ENCODE measurements at regions not wholly inside any gene's neighbourhood (a gene's known extent, or its start where the extent isn't known, plus 50 kb on each side); places are given as distances from the start of the nearest gene placed in this dataset.
"Not testable (repeated sequence)": the region's sequence is repeated elsewhere in the genome, so short reads cannot be mapped to it uniquely, and the experiment has no call there.

DNA sequence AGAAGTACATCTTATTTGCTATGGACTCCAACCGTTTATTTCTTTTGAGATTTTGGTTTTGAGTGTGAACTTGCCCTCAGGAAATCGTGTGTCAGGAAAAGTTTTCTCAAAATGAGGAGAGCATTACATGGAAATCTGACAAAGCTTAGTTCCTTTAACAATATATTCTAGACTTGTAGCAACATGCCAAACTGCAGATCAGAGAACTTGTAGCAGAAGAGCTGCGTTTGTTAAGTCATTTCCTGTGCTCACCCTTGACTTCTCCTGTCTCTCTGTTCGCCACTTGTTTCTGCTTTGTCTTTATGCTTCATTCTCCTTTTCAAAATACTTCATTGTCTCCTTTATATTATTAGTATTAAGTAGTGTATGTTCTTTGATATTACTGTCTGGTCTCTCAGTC is 116.6 kb upstream of the FOXP2 start:
- no peaks in the 10 kb centered on the region for H3K9me3 ChIP-seq
- no peak for DNase-seq
- no peaks in the 10 kb centered on the region for H3K27me3 ChIP-seq
- H3K4me3 ChIP-seq: no peak overlapping the region
- H3K36me3 ChIP-seq: no peaks in the 10 kb centered on the region

DNA sequence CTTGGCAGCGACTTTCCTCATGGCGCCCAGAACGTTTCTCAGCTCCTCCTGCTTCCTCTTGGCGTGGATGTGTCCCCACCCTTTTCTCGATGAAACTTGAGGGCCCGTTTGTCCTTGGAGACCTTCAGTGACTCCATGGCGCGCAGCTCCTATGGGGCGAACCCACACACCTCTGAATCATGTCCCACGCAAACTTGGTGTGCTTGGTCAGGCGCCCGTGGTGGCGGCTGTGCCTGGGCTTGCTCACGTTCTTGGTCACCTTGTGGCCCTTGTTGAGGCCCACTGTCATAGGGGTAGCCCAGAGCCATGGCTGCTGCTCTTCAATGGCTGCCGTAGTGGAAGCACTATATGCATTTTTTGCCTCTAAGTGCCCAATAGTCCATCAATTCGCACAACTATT is 117.5 kb upstream of the FOXP2 start:
- Histone ChIP-seq H3K36me3 (no peaks in the 10 kb centered on the region), H3K9me3 (no peaks in the 10 kb centered on the region), H3K4me3 (no peak overlapping the region), H3K27me3 (no peaks in the 10 kb centered on the region)
- no peak for DNase-seq

DNA sequence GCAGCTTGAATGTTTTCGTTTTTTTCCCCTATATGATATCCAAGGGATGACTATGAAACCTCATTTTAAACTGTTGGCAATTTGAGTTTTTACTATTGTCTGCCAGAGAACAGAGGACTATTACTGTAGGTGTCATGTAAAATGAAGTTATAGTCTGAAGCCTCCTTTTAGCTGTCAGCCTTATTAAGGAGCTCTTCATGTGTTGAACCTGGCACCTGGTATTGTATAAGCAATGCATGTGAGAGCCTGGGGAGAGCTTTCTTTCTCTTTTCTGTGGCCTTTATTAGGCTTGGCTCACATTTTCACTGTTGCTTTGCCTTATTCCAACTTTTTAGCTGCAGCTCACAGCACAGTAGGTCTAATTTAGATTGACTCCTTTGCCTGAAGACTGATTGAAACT is 119.1 kb upstream of the FOXP2 start:
- Histone ChIP-seq H3K4me3 (no peak overlapping the region), H3K27me3 (no peaks in the 10 kb centered on the region), H3K9me3 (no peaks in the 10 kb centered on the region), H3K36me3 (no peaks in the 10 kb centered on the region)
- DNase-seq: no peak

DNA sequence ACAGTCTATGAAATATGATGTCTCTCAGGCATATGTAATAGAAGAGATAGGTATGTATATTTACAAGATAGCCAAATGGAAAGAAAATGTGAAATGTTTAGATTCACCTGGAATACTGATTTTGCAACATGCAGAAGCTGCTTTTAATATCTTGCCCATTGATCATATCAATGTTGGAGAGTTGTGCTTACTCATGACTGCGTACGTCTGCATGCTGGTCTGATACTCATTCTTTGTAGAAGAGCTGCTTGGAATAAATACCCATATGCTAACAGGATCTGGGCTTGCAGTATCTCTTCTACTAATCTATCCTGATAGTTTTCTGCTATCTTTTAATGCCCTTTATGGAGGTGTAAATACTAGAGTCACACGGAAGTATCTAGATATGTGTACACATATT is 120.6 kb upstream of the FOXP2 start:
- no peak overlapping the region for H3K4me3 ChIP-seq
- H3K27me3 ChIP-seq: no peaks in the 10 kb centered on the region
- no peaks in the 10 kb centered on the region for H3K9me3 ChIP-seq
- H3K36me3 ChIP-seq: no peaks in the 10 kb centered on the region
- DNase-seq: no peak

DNA sequence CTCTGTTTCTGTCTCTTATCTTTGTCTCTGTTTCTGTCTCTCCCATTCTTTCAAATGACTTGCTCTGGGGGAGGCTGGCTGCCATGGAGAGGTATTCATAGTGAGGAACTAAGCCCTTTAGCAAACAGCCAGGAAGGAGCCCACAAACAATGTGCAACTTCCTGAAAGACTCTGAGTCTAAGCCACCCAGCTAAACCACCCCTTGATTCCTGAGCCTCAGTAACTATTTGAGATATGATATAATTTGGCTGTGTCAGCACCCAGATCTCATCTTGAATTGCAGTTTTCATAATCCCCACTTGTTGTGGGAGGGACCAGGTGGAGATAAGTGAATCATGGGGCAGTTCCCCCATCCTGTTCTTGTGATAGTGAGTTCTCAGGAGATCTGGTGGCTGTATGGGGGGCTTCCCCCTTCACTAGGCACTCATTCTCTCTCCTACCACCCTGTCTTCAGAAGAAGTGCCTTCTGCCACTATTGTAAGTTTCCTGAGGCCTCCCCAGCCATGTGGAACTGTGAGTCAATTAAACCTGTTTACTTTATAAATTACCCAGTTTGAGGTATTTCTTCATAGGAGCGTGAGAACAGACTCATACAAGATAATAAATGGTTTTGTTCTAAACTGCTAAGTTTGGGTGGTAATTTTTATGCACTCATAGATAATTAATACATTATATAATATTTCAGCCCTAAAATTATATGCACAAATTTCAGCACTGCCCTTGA is 121.2 kb upstream of the FOXP2 start:
- DNase-seq: no peak
- Histone ChIP-seq H3K9me3 (no peaks in the 10 kb centered on the region), H3K4me3 (no peak overlapping the region), H3K27me3 (no peaks in the 10 kb centered on the region), H3K36me3 (no peaks in the 10 kb centered on the region)

DNA sequence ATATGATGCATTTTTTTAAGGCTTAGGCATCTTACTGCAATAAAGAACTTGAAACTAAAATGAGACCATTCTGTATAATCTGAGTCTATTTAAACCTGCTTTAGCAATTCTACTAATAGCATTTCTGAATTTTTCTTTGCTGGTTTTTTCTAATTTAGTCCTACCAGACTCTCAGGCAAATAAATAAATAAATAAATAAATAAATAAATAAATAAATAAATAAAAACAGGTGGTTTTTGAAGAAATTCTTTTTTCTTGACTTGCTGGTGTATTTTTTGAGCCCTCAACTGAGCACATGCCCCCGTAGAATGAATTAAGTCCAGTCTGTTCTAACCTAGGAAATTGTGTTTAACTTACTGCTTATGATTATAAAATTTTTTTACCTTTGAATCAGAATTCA is 134.7 kb upstream of the FOXP2 start:
- no peaks in the 10 kb centered on the region for H3K27me3 ChIP-seq
- H3K9me3 ChIP-seq: no peaks in the 10 kb centered on the region
- H3K36me3 ChIP-seq: no peaks in the 10 kb centered on the region

DNA sequence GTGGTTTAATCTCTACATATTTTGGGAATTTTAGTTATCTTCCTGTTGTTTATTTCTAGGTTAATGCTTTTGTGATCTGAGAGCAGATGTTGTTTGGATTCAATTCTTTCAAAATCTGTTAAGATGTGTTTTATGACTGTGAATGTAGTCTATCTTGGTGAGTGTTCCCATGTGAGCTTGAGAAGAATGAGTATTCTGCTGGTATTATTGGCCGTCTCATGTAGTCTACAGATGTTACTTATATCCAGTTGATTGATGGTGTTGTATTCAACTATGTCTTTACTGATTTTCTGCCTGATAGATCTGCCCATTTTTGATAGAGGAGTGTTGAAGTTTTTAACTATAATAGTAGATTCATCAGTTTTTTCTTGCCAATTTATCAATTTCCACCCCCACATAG is 141.4 kb upstream of the FOXP2 start:
- no peaks in the 10 kb centered on the region for H3K9me3 ChIP-seq
- H3K27me3 ChIP-seq: no peaks in the 10 kb centered on the region
- no peak for DNase-seq
- H3K36me3 ChIP-seq: no peaks in the 10 kb centered on the region
- no peak overlapping the region for H3K4me3 ChIP-seq

More for the DNA sequence above, 134.7 kb upstream of the FOXP2 start:
- no peak for DNase-seq
- H3K4me3 ChIP-seq: no peak overlapping the region

DNA sequence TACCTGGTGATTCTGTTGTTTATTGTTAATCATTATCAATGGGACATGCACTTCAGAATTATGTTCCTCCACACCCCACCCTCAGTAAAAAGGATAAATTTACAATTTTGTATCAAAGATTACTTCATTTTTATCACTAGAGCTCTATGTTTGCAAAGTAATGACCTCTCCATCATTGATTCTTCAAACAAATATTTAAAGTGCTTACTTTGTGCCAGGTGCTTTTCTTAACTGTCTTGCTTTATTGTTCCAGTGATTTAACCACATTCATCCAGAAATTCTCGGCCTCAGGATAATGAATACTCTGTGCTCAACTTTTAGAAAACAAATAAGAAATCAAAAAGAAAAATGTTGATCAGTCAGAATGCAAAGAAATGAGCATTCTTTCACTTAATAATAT is 144.9 kb upstream of the FOXP2 start:
- H3K9me3 ChIP-seq: no peaks in the 10 kb centered on the region
- H3K27me3 ChIP-seq: no peaks in the 10 kb centered on the region
- H3K36me3 ChIP-seq: no peaks in the 10 kb centered on the region
- DNase-seq: no peak
- H3K4me3 ChIP-seq: no peak overlapping the region

DNA sequence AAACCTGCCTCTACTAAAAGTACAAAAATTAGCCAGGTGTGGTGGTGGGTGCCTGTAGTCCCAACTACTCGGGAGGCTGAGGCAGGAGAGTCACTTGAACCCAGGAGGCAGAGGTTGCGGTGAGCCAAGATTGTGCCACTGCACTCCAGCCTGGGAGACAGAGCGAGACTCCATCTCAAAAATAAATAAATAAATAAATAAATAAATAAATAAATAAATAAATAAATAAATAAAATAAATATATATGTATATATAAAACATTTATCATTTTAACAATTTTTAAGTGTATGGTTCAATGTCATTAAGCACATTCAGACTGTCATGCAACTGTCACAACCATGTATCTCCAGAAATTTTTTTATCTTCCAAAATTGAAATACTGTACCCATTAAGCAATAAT is 147.1 kb upstream of the FOXP2 start:
- not testable (repeated sequence) for DNase-seq, H3K27me3 ChIP-seq, H3K9me3 ChIP-seq, H3K36me3 ChIP-seq, H3K4me3 ChIP-seq

DNA sequence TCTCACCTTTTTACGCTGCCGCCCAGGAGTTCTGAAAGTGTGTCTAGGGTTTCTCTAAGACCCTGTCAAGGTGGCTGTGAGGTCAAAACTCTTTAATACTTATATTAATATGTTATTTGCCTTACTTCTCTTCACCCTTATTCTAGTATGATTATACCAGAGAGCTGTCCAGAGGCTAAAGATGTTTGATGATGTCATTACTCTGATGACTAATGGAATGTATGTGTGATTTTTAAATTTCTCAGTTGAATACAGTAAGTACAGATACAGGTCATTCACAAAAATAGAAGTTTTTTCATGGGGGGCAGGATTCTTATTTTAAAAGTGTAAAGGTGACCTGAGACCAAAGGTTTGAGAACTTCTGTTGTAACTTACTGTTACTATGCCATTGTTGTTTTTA is 150.6 kb upstream of the FOXP2 start:
- no peak for DNase-seq
- Histone ChIP-seq H3K36me3 (no peaks in the 10 kb centered on the region), H3K4me3 (no peak overlapping the region), H3K9me3 (no peaks in the 10 kb centered on the region), H3K27me3 (no peaks in the 10 kb centered on the region)

DNA sequence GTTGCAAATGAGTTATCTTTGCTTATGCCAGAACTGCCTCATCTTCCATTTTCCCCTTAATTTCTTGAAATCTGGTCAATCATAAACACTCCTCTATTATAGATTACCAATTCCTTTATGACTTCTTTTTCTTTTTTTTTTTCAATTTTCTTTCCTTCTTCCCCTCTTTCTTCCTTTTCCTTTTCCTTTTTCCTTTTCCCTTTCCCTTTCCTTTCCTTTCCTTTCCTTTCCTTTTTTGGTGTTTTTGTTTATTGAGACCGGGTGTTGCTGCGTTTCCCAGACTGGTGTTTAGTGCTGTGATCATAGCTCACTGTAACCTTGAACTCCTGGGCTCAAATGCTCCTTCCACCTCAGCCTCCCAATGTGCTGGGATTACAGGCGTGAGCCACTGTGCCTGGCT is 151.4 kb upstream of the FOXP2 start:
- no peaks in the 10 kb centered on the region for H3K27me3 ChIP-seq
- H3K4me3 ChIP-seq: no peak overlapping the region
- H3K36me3 ChIP-seq: no peaks in the 10 kb centered on the region
- no peaks in the 10 kb centered on the region for H3K9me3 ChIP-seq
- DNase-seq: no peak

DNA sequence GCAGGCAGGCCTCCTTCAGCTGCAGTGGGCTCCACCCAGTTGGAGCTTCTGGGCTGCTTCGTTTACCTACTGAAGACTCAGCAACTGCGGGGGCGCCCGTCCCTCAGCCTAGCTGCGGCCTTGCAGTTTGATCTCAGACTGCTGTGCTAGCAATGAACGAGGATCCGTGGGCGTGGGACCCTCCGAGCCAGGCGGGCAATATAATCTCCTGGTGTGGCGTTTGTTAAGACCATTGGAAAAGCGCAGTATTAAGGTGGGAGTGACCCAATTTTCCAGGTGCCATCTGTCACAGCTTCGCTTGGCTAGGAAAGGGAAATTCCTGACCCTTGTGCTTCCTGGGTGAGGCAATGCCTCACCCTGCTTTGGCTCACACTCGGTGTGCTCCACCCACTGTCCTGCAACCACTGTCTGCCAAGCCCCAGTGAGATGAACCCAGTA is 159.2 kb upstream of the FOXP2 start:
- no peaks in the 10 kb centered on the region for H3K9me3 ChIP-seq
- H3K27me3 ChIP-seq: no peaks in the 10 kb centered on the region
- no peaks in the 10 kb centered on the region for H3K36me3 ChIP-seq
- H3K4me3 ChIP-seq: no peak overlapping the region
- no peak for DNase-seq

DNA sequence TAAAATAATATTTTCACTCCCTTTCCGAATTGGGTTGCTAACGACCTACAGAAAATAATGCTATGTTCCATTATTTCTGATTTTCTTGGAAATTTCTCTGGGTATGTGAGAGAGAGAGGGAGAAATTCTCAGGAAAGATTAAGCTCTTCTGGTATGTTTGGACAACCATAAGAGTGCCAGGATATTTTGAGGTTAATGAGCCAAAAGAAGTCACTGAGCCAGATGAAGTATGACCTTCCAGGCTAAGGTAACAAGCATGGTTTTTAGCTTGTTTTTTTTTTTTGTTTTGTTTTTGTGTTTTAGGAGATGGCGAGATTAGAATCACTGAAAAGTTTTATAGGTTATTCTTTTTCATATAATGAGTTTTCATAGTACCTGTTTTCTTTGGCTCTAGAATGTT is 171.0 kb upstream of the FOXP2 start:
- H3K9me3 ChIP-seq: no peaks in the 10 kb centered on the region
- DNase-seq: no peak
- H3K27me3 ChIP-seq: no peaks in the 10 kb centered on the region
- no peaks in the 10 kb centered on the region for H3K36me3 ChIP-seq
- no peak overlapping the region for H3K4me3 ChIP-seq

DNA sequence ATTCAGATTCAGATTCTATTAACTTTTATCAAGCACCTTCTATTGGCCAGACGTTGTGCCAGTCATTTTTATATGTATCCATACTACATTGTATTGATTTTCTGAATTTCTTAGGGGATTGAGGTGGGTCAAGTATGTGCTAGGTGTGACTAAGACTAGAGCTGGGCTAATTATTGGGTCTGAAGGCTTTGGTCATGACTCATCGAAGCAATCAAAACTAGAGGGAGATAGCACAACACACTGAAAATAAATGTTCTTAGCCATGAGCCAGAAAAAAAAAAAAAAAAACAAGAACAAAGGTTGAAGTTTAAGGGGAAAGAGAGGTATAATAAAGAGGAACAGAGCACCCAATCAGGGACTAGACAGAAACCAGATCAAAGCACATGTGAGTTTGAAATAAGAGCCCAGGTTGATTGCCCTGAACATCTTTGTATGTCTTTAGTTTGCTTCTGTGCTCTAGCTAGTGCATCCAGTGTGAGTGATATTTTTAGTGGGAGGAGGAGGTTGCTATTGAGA is 171.6 kb upstream of the FOXP2 start:
- no peak for DNase-seq
- H3K36me3 ChIP-seq: no peaks in the 10 kb centered on the region
- no peaks in the 10 kb centered on the region for H3K9me3 ChIP-seq
- no peak overlapping the region for H3K4me3 ChIP-seq
- H3K27me3 ChIP-seq: no peaks in the 10 kb centered on the region

DNA sequence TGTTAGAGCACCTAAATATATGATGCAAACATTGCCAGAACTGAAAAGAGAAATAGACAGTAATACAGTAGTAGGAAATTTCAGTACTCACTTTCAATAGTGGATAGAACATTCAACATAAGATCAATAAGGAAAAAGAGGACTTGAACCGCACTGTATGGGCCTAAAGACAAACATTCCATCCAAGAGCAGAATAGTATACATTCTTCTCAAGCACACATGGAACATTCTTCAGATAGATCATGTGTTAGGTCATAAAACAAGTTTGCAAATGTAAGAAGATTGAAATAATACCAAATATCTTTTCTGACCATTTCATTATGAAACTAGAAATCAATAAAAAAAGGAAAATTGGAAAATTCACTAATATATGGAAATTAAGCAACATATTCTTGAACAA is 185.4 kb upstream of the FOXP2 start:
- Histone ChIP-seq H3K36me3 (no peaks in the 10 kb centered on the region), H3K9me3 (no peaks in the 10 kb centered on the region), H3K27me3 (no peaks in the 10 kb centered on the region; the same call in 1 of the 2 replicates), H3K4me3 (no peak overlapping the region)
- DNase-seq: no peak

DNA sequence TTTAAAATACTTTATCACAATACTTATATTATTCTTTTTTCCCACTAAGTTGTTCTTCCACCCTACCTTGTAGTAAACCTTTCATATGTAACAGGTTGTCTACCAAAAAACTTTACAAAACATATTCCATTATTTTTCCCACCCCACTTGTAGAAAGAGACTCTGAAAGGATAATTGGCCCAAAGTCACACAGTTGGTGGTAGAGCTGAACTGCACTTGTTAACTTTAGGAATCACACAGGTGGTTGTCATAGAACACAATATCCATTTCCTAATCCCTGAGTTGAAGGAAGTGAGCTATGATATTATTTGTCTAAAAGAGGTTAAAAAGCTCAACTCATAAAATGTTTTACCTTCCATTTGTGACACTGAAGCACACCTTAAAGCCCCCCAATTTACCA is 188.8 kb upstream of the FOXP2 start:
- Histone ChIP-seq H3K4me3 (no peak overlapping the region), H3K9me3 (no peaks in the 10 kb centered on the region), H3K36me3 (no peaks in the 10 kb centered on the region), H3K27me3 (no peaks in the 10 kb centered on the region; the same call in 1 of the 2 replicates)
- no peak for DNase-seq

DNA sequence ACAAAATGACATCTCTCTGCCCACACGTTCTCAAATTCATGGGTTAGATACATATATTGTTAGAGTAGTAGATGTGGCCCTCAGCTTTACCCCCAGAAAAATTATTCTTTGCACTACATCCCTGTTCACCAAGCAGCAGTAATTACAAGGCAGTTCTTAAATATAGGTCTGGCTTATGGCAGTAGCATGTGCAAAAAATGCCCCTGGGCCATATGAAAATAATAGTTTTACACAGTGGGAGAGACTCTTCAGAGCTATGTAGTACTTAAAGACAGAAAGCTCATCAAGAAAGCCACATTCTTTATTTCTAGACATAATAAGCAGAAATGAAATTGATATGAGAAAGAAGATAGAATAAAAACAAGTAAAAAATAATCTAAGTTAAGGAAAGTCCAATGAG is 196.3 kb upstream of the FOXP2 start:
- no peaks in the 10 kb centered on the region for H3K36me3 ChIP-seq
- no peaks in the 10 kb centered on the region for H3K27me3 ChIP-seq
- no peaks in the 10 kb centered on the region for H3K9me3 ChIP-seq
- no peak for DNase-seq
- no peak overlapping the region for H3K4me3 ChIP-seq

DNA sequence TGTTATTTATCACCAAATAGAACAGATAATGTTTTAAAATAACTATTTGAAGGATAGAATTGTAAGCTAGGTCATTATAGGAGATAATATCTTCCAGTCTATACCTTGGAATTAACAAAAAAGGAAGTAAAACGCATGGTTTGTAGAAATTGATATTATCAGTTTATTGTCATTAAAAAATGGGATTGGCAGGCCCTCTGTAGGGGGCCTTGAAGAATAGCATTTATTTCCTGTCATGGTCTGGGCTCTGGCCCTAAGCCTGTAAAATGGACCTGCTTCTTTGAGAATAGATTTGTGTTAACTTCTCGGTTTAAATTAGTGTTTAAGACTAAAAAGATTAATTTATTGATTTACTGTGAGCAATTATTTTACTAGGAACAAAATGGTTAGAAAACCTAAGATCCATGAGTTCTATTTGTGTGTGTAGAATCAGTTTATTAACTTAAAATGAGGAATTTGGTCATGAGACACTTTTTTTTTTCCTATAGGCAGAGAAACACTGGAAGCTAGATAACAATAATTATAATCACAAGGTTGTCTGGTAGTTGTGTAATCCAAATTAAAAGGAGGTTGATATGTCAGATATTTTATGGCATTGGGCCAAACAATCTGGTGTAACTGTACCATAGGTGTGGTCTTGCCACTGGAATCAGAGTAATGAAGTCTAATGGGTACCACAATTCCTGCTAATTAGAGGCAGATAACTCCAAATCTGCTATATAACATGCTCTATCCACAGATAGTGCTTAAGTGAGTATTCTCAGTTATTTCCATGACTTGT is 197.4 kb upstream of the FOXP2 start:
- DNase-seq: no peak
- H3K36me3 ChIP-seq: no peaks in the 10 kb centered on the region
- no peak overlapping the region for H3K4me3 ChIP-seq
- H3K27me3 ChIP-seq: no peaks in the 10 kb centered on the region
- H3K9me3 ChIP-seq: no peaks in the 10 kb centered on the region

Data from MG63 (cell line).